Mesendoderm (in vitro differentiated cells): ENCODE measurements at regions not wholly inside any gene's neighbourhood (a gene's known extent, or its start where the extent isn't known, plus 50 kb on each side); places are given as distances from the start of the nearest gene placed in this dataset.

Experiments used
- DNase-seq: peaks from one replicate; pipeline ENCODE4 v3.0.0; 2013
- H2AK5ac ChIP-seq: 2 replicates; pipeline ENCODE4 v1.6.1; 2013; ENCODE audit warnings: low read length, inconsistent platforms
- H2BK120ac ChIP-seq: 2 replicates; pipeline ENCODE4 v1.6.1; 2013; ENCODE audit warnings: low read depth, mild to moderate bottlenecking, low read length, moderate library complexity, mixed read lengths
- H2BK15ac ChIP-seq: replicated peaks from 2 replicates; pipeline ENCODE4 v1.6.1; 2013; ENCODE audit warnings: low read depth, mild to moderate bottlenecking, moderate library complexity
- H2BK5ac ChIP-seq: 2 replicates; pipeline ENCODE4 v1.6.1; 2013; ENCODE audit warnings: low read length, inconsistent platforms
- H3K18ac ChIP-seq: 2 replicates; pipeline ENCODE4 v1.6.1; 2013; ENCODE audit warnings: mild to moderate bottlenecking, low read length, mixed read lengths
- H3K23ac ChIP-seq: one replicate; pipeline ENCODE4 v1.6.1; 2013; ENCODE audit warnings: low read length
- H3K27ac ChIP-seq: 2 replicates; pipeline ENCODE4 v1.5.1; 2013; ENCODE audit warnings: low read depth, mild to moderate bottlenecking, inconsistent platforms, low read length, moderate library complexity
- H3K27me3 ChIP-seq: 2 replicates; pipeline ENCODE4 v1.6.1; 2013; ENCODE audit warnings: low read length, control low read depth, mild to moderate bottlenecking, inconsistent platforms; ENCODE audit not compliant: insufficient read depth, poor library complexity
- H3K36me3 ChIP-seq: 2 replicates; pipeline ENCODE4 v1.6.1; 2013; ENCODE audit warnings: low read length, inconsistent platforms; ENCODE audit not compliant: control insufficient read depth, insufficient read depth
- H3K4ac ChIP-seq: one replicate; pipeline ENCODE4 v1.6.1; 2013; ENCODE audit warnings: low read depth, mild to moderate bottlenecking, low read length, moderate library complexity
- H3K4me1 ChIP-seq: 2 replicates; pipeline ENCODE4 v1.6.1; 2013; ENCODE audit warnings: low read depth, low read length, inconsistent platforms; ENCODE audit not compliant: control insufficient read depth
- H3K4me2 ChIP-seq: 2 replicates; pipeline ENCODE4 v1.6.1; 2013; ENCODE audit warnings: low read length
- H3K4me3 ChIP-seq: 2 replicates; pipeline ENCODE4 v1.5.1; 2013; ENCODE audit warnings: mild to moderate bottlenecking, low read length
- H3K56ac ChIP-seq: one replicate; pipeline ENCODE4 v1.6.1; 2013; ENCODE audit warnings: low read length
- H3K79me1 ChIP-seq: 2 replicates; pipeline ENCODE4 v1.6.1; 2013; ENCODE audit warnings: low read length, inconsistent platforms
- H3K79me2 ChIP-seq: 2 replicates; pipeline ENCODE4 v1.6.1; 2013; ENCODE audit warnings: mild to moderate bottlenecking, low read length; ENCODE audit not compliant: control insufficient read depth, insufficient read depth
- H3K9ac ChIP-seq: 2 replicates; pipeline ENCODE4 v1.6.1; 2013; ENCODE audit warnings: low read length, inconsistent platforms
- H4K5ac ChIP-seq: one replicate; pipeline ENCODE4 v1.6.1; 2013; ENCODE audit warnings: low read length
- H4K8ac ChIP-seq: one replicate; pipeline ENCODE4 v1.6.1; 2013; ENCODE audit warnings: low read depth, mild to moderate bottlenecking, control low read depth, low read length, moderate library complexity
- WGBS: extraction: QIAGEN DNeasy Blood & Tissue Kit; methylation state at CpG from one replicate; pipeline ENCODE4 v1.1.7; 2013; ENCODE audit warnings: low lambda C conversion rate, missing lambda C conversion rate; ENCODE audit not compliant: insufficient coverage; ENCODE audit errors: extremely low coverage; 5-methylcytosine and 5-hydroxymethylcytosine counted together

DNA sequence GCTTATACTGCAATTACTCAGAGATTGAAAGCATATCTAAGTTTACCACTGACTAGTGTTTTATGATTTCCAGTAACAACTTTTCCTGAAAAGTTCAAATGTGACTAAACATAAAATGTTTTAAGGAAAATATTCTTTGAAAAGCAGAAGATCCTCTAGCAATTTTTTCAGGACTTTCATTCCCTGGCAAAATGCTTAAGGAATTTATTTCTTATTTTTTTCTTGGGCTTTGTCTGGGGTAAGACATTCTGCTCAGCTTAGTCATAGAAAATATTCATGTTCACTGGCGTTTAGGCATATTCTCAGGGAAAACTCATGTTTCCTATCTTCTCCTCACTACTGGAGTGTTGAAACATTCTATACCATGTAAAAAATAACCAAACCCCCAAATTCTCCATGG is 235.3 kb upstream of the CEP162 start:
- H3K18ac ChIP-seq: no peak overlapping the region
- WGBS: no CpG with 5 or more reads among the region's 1 CpG
- H3K79me1 ChIP-seq: no peaks in the 10 kb centered on the region
- H2BK15ac ChIP-seq: no peak overlapping the region
- no peak overlapping the region for H2AK5ac ChIP-seq
- H3K23ac ChIP-seq: no peak overlapping the region
- DNase-seq: no peak
- no peak overlapping the region for H3K4ac ChIP-seq
- H2BK120ac ChIP-seq: no peak overlapping the region
- no peaks in the 10 kb centered on the region for H3K36me3 ChIP-seq
- no peak overlapping the region for H3K56ac ChIP-seq
- no peak overlapping the region for H3K4me2 ChIP-seq
- no peaks in the 10 kb centered on the region for H3K27me3 ChIP-seq
- no peak overlapping the region for H4K5ac ChIP-seq
- no peaks in the 10 kb centered on the region for H3K4me1 ChIP-seq
- no peak overlapping the region for H3K27ac ChIP-seq
- H3K9ac ChIP-seq: no peak overlapping the region
- no peak overlapping the region for H3K4me3 ChIP-seq
- no peaks in the 10 kb centered on the region for H3K79me2 ChIP-seq
- no peak overlapping the region for H4K8ac ChIP-seq
- H2BK5ac ChIP-seq: no peak overlapping the region

DNA sequence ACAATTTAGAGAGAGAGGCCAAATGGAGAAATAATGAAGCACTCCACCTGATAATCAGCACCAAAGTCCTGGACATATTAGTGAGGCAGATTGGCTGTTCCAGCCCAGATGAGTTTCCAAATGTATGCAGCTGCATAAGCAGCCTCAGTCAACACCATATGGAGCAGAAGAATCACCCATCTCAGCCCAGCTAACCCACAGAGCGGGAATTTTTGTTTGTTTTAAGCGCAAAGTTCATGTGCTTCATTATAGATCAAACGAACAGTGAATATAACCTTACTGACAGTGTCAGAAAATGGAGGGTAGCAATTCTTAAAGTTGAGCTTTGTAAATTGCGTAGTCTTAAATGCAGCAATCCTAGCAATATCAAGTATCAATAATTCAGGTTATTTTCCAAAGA is 234.0 kb upstream of the CEP162 start:
- no peak overlapping the region for H4K8ac ChIP-seq
- H2AK5ac ChIP-seq: no peak overlapping the region
- WGBS: no CpG with 5 or more reads among the region's 4 CpGs
- no peak overlapping the region for H3K4me2 ChIP-seq
- no peaks in the 10 kb centered on the region for H3K79me2 ChIP-seq
- H4K5ac ChIP-seq: no peak overlapping the region
- no peak overlapping the region for H3K27ac ChIP-seq
- H3K27me3 ChIP-seq: no peaks in the 10 kb centered on the region
- no peak overlapping the region for H2BK5ac ChIP-seq
- H3K56ac ChIP-seq: no peak overlapping the region
- H3K9ac ChIP-seq: no peak overlapping the region
- no peak overlapping the region for H3K23ac ChIP-seq
- no peaks in the 10 kb centered on the region for H3K79me1 ChIP-seq
- no peak overlapping the region for H3K4ac ChIP-seq
- no peak overlapping the region for H3K4me3 ChIP-seq
- no peak for DNase-seq
- H3K36me3 ChIP-seq: no peaks in the 10 kb centered on the region
- no peak overlapping the region for H2BK120ac ChIP-seq
- no peak overlapping the region for H3K18ac ChIP-seq
- H3K4me1 ChIP-seq: no peaks in the 10 kb centered on the region
- H2BK15ac ChIP-seq: no peak overlapping the region

DNA sequence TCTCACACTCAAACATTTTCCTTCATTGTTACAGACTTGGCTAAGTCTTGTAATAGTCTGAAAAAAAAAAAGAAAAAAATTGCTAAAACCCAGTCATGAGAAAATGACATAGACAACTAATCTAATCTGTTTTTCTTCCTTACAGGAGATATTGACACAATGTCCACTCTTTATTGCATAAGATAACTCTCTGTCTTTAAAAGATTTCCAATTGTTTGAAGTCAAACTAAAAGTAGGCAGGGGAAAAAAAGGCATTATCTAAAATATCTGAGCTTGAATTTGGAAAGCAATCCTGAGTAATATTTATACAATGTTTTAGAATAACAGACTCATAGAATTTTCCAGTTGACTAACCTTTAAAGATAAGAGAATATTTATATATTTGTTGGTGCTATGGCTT is 233.0 kb upstream of the CEP162 start:
- Histone ChIP-seq H3K23ac (no peak overlapping the region), H3K79me2 (no peaks in the 10 kb centered on the region)
- no peak for DNase-seq

DNA sequence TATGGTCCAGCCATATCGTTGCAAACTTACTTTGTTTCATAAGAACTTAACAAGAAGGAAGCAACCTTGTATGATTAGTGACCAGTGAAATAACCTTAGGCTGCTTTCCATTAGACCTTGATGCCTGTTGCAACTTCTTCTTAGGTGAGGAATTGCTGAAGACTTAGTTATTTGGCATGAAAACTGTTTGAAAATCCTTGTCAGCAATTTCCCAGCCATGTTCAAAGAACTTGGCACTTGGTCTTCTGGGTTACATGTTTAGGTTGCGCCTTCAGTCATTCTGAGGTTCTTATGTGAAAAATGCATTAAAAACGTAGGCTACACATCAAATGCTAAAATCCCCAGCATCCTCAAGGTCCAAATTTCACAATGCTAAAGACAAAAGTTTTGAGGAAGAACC is 232.0 kb upstream of the CEP162 start:
- Histone ChIP-seq H4K8ac (no peak overlapping the region), H4K5ac (no peak overlapping the region), H3K4ac (no peak overlapping the region), H2BK5ac (no peak overlapping the region), H2AK5ac (no peak overlapping the region), H3K79me1 (no peaks in the 10 kb centered on the region), H3K18ac (no peak overlapping the region), H3K27ac (no peak overlapping the region), H3K4me1 (no peaks in the 10 kb centered on the region), H3K9ac (no peak overlapping the region), H2BK120ac (no peak overlapping the region), H3K23ac (no peak overlapping the region), H3K4me3 (no peak overlapping the region), H3K36me3 (no peaks in the 10 kb centered on the region), H2BK15ac (no peak overlapping the region), H3K56ac (no peak overlapping the region), H3K4me2 (no peak overlapping the region), H3K27me3 (no peaks in the 10 kb centered on the region), H3K79me2 (no peaks in the 10 kb centered on the region)
- WGBS: no CpG with 5 or more reads among the region's 3 CpGs
- no peak for DNase-seq

More for the DNA sequence above, 233.0 kb upstream of the CEP162 start:
- Histone ChIP-seq H2AK5ac (no peak overlapping the region), H3K4ac (no peak overlapping the region), H3K4me2 (no peak overlapping the region), H3K27ac (no peak overlapping the region), H3K4me1 (no peaks in the 10 kb centered on the region), H2BK5ac (no peak overlapping the region), H3K27me3 (no peaks in the 10 kb centered on the region), H2BK120ac (no peak overlapping the region), H2BK15ac (no peak overlapping the region), H3K18ac (no peak overlapping the region), H3K36me3 (no peaks in the 10 kb centered on the region), H3K56ac (no peak overlapping the region), H3K4me3 (no peak overlapping the region), H4K5ac (no peak overlapping the region), H3K9ac (no peak overlapping the region), H4K8ac (no peak overlapping the region), H3K79me1 (no peaks in the 10 kb centered on the region)

DNA sequence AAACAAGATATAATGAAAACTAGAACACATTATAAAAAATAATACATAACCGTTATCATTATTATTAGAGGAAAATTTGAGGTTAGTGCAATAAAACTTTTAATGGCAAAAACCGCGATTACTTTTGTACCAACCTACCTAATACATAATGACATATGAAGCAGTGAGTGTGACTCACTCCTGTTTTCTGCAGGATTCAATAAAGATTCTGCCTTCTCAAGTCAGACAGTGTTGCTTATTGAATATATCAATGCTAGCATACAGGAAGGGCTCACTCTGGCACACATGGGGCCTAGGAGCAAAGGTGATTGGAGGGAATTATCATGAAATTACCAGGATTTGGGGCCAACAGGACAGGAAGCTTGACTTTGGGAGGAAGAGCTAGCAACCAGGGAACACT is 230.8 kb upstream of the CEP162 start:
- Histone ChIP-seq H3K4me3 (no peak overlapping the region), H3K23ac (no peak overlapping the region), H2BK5ac (no peak overlapping the region), H2BK120ac (no peak overlapping the region), H2AK5ac (no peak overlapping the region), H4K8ac (no peak overlapping the region), H3K27ac (no peak overlapping the region), H3K56ac (no peak overlapping the region), H3K36me3 (no peaks in the 10 kb centered on the region), H3K79me2 (no peaks in the 10 kb centered on the region), H4K5ac (no peak overlapping the region), H3K9ac (no peak overlapping the region), H3K27me3 (no peaks in the 10 kb centered on the region), H3K4ac (no peak overlapping the region), H2BK15ac (no peak overlapping the region), H3K4me2 (no peak overlapping the region), H3K79me1 (no peaks in the 10 kb centered on the region), H3K4me1 (no peaks in the 10 kb centered on the region), H3K18ac (no peak overlapping the region)
- no peak for DNase-seq
- WGBS: no CpG with 5 or more reads among the region's 3 CpGs

DNA sequence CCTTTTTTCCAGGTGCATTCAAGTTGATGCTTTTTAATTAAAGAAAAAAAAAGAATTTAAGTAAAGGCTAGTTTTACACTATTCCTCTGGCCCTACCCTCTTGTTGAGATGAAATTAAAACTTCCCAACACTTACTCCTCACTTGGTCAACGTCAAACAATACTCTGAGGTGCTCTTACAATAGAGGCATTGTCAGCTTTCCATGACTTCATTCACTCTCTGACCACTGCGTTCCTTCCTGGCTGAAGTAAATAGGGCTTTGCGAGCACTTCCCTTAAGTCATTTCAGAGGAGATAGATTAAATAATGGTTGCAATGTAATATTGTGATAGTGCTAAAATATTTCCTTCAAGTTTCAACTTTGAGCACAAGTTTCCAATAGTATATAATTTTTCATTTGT is 229.8 kb upstream of the CEP162 start:
- H2BK120ac ChIP-seq: no peak overlapping the region
- no peak overlapping the region for H2BK5ac ChIP-seq
- H3K9ac ChIP-seq: no peak overlapping the region
- H4K8ac ChIP-seq: no peak overlapping the region
- H3K23ac ChIP-seq: no peak overlapping the region
- no peak overlapping the region for H3K4me3 ChIP-seq
- no peaks in the 10 kb centered on the region for H3K79me2 ChIP-seq
- no peak overlapping the region for H3K18ac ChIP-seq
- no peaks in the 10 kb centered on the region for H3K36me3 ChIP-seq
- H3K27ac ChIP-seq: no peak overlapping the region
- H3K4me2 ChIP-seq: no peak overlapping the region
- no peak overlapping the region for H2BK15ac ChIP-seq
- no peak overlapping the region for H3K4ac ChIP-seq
- no peak overlapping the region for H3K56ac ChIP-seq
- no peak overlapping the region for H2AK5ac ChIP-seq
- peak; percentile 3 for DNase-seq
- no peaks in the 10 kb centered on the region for H3K27me3 ChIP-seq
- H4K5ac ChIP-seq: no peak overlapping the region
- WGBS: no CpG with 5 or more reads among the region's 3 CpGs
- H3K79me1 ChIP-seq: no peaks in the 10 kb centered on the region
- H3K4me1 ChIP-seq: no peaks in the 10 kb centered on the region
